ENCODE measurements at regions not wholly inside any gene's neighbourhood (a gene's known extent, or its start where the extent isn't known, plus 50 kb on each side); places are given as distances from the start of the nearest gene placed in this dataset.

DNA sequence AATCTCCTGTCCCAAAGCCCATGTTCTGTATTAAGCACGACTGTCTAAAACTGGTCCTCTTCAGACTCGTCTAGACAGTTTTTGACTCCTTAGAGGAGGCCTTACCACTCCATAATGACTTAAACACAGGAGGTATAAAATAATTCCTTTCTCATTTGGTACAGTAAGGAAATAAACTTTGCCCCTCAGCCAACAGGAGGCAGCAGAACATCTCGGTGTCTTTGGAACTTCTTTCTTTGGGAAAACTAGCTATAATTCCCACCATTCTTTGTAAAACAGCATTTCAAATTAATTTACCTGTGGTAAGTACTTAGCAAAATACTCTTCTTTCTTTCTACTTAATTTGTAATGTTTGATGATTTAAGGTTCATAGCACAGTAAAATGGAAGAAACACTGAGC lies 292.7 kb upstream of the G2E3 start:
- Mint-ChIP-seq H3K27me3 (ENCODE audit: insufficient read depth, unreplicated experiment) (no peaks in the 10 kb centered on the region), H3K4me1 (ENCODE audit: insufficient read depth, unreplicated experiment) (peaks cover 20% of the 10 kb centered on the region), H3K27ac (ENCODE audit: low read depth, unreplicated experiment) (no peak overlapping the region), H3K36me3 (ENCODE audit: insufficient read depth, unreplicated experiment) (no peaks in the 10 kb centered on the region), H3K9me3 (ENCODE audit: unreplicated experiment) (no peaks in the 10 kb centered on the region), H3K4me3 (ENCODE audit: unreplicated experiment) (no peak overlapping the region)
- ChIA-PET CTCF (interaction anchor here (0.6 to 12.2 kb wide), 6 partner anchors 8 to 717 kb away, joined by 3 to 163 read pairs (median 4); no protein-coding TSS in a partner anchor), POLR2A (interaction anchor here (1.4 kb wide), 1 partner anchor 8 kb away, joined by 4 read pairs; no protein-coding TSS in a partner anchor)
- DNase-seq (ENCODE audit: unreplicated experiment) = no peak
- intact Hi-C loops (cut with micrococcal nuclease) = no loop called here
- no TSS peak for BruUV-seq (replicated peaks)
- TF ChIP-seq, protein P1, sequence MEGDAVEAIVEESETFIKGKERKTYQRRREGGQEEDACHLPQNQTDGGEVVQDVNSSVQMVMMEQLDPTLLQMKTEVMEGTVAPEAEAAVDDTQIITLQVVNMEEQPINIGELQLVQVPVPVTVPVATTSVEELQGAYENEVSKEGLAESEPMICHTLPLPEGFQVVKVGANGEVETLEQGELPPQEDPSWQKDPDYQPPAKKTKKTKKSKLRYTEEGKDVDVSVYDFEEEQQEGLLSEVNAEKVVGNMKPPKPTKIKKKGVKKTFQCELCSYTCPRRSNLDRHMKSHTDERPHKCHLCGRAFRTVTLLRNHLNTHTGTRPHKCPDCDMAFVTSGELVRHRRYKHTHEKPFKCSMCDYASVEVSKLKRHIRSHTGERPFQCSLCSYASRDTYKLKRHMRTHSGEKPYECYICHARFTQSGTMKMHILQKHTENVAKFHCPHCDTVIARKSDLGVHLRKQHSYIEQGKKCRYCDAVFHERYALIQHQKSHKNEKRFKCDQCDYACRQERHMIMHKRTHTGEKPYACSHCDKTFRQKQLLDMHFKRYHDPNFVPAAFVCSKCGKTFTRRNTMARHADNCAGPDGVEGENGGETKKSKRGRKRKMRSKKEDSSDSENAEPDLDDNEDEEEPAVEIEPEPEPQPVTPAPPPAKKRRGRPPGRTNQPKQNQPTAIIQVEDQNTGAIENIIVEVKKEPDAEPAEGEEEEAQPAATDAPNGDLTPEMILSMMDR (IDR thresholded peaks at IDR 0.05; ENCODE audit: unreplicated experiment) = no peak

DNA sequence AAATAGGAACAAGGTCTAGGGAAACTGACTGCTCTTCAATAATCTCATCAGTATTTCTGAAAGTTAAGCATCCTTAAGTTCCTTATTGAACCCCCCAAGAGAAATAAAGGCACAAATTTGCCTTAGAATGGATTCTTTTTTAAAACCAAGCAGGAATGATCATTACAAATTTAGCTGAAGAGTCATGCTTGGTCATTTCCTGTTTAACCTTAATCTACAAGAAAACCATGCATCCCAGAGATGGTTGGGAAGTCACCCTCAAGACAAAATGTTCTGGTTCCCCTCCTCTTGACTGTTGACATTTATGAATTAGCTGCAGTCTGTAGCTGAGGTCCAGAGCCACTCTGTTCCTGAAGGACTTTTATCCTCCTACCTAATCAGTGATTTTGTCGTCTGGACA lies 291.8 kb upstream of the G2E3 start:
- Mint-ChIP-seq H3K36me3 (ENCODE audit: insufficient read depth, unreplicated experiment) (no peaks in the 10 kb centered on the region), H3K9me3 (ENCODE audit: unreplicated experiment) (no peaks in the 10 kb centered on the region), H3K4me3 (ENCODE audit: unreplicated experiment) (no peak overlapping the region), H3K27me3 (ENCODE audit: insufficient read depth, unreplicated experiment) (no peaks in the 10 kb centered on the region), H3K4me1 (ENCODE audit: insufficient read depth, unreplicated experiment) (peaks cover 20% of the 10 kb centered on the region), H3K27ac (ENCODE audit: low read depth, unreplicated experiment) (peak overlapping the region; percentile 29)
- DNase-seq (ENCODE audit: unreplicated experiment) = peak; percentile 21
- ChIA-PET CTCF (interaction anchor here (0.6 to 12.2 kb wide), 6 partner anchors 14 to 176 kb away, joined by 3 to 163 read pairs (median 4); no protein-coding TSS in a partner anchor), POLR2A (interaction anchor here (1.4 kb wide), 1 partner anchor 8 kb away, joined by 4 read pairs; no protein-coding TSS in a partner anchor)
- TF ChIP-seq, protein P1 (IDR thresholded peaks at IDR 0.05; ENCODE audit: unreplicated experiment) = no peak
- intact Hi-C loops (cut with micrococcal nuclease) = no loop called here
- no TSS peak for BruUV-seq (replicated peaks)

DNA sequence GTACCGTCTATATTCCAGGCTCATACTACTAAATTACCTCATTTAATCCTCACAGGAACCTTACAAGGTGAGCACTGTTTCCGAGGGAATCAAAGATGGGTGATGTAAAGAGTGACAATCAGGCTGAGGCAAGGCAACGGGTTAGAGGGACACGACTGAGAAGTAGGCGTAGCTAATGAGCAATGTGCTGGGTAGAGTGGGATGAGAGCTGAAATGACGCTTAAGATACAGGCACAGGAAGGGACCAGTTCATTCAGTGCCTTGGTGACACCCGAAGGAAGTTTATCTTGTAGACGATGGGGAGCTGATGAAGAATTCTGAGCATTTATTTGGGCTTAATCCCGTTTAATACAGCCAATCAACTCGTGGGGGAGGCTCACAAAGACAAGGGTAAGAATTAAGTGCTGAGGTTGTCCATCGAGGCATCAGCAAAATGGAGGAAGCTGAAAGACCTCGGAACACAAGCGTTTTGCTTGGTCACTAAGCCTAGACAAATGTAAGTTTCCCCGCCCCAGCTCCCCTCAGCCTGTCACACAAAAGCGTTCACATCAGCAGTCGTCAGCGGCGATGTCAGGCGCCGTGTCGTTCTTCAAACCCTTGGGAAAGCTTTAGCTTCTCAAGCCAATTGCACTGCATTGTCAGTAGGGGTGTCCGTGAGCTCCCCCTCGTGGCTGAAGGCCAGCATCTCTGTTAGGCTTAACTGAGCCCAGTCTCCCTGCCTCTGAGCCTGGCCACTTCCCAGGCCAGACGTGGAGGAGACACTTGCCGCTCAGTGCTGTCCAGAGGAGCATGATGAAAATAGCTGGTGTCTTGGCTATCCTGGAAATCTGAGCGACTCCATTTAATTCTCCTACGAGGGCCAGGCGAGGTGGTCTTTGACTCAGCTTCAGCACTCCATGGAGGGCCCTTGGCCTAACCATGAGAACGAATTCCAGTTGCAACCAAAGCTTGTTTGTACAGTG lies 288.5 kb upstream of the G2E3 start:
- BruUV-seq (replicated peaks) = no TSS peak
- Mint-ChIP-seq H3K4me1 (ENCODE audit: insufficient read depth, unreplicated experiment) (peaks cover 20% of the 10 kb centered on the region), H3K9me3 (ENCODE audit: unreplicated experiment) (no peaks in the 10 kb centered on the region), H3K4me3 (ENCODE audit: unreplicated experiment) (peak overlapping the region; percentile 2), H3K27ac (ENCODE audit: low read depth, unreplicated experiment) (peak overlapping the region; percentile 40), H3K36me3 (ENCODE audit: insufficient read depth, unreplicated experiment) (no peaks in the 10 kb centered on the region), H3K27me3 (ENCODE audit: insufficient read depth, unreplicated experiment) (no peaks in the 10 kb centered on the region)
- peak; percentile 90 for DNase-seq (ENCODE audit: unreplicated experiment)
- TF ChIP-seq, protein P1 (IDR thresholded peaks at IDR 0.05; ENCODE audit: unreplicated experiment) = peak; percentile 80
- intact Hi-C loops (cut with micrococcal nuclease) = loop anchor here (1.0 to 10.0 kb wide), 5 partner anchors 47 to 723 kb away; partner anchors contain the start of gene PRKD1
- POLR2A ChIA-PET = interaction anchor here (0.6 to 1.7 kb wide), 12 partner anchors 8 to 640 kb away, joined by 3 to 6 read pairs (median 4); no protein-coding TSS in a partner anchor
- CTCF ChIA-PET = interaction anchor here (0.5 to 12.2 kb wide), 63 partner anchors 8 to 1740 kb away, joined by 3 to 163 read pairs (median 4); no protein-coding TSS in a partner anchor

DNA sequence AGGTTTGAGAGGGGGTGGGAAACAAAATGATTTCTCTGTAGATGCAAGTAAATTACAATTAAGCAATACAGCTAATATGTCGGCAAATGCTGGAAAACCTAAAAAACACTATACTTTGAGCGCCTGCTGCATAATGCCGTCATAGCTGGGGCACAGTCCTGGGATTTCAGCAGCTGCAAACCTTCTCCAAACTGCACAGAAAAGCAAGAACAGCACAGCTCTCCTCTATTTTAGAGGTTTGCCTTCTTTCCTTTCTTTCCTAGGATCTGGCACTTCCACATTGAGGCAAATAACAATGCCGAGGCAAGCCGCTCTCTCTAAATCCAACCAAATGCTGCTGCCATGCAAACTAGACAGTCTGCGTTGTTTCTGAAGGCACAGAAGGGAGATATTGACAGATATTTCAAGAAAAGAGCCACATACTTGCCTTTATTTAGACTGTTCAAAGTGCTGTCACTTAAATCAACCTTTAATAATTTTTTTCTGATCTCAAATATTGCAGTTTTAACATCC lies 287.1 kb upstream of the G2E3 start:
- Mint-ChIP-seq H3K27me3 (ENCODE audit: insufficient read depth, unreplicated experiment) (no peaks in the 10 kb centered on the region), H3K4me3 (ENCODE audit: unreplicated experiment) (no peak overlapping the region), H3K36me3 (ENCODE audit: insufficient read depth, unreplicated experiment) (no peaks in the 10 kb centered on the region), H3K27ac (ENCODE audit: low read depth, unreplicated experiment) (no peak overlapping the region), H3K9me3 (ENCODE audit: unreplicated experiment) (no peaks in the 10 kb centered on the region), H3K4me1 (ENCODE audit: insufficient read depth, unreplicated experiment) (peaks cover 19% of the 10 kb centered on the region)
- ChIA-PET CTCF (interaction anchor here (0.6 to 12.2 kb wide), 16 partner anchors 12 to 721 kb away, joined by 3 to 163 read pairs (median 12); no protein-coding TSS in a partner anchor), POLR2A (interaction anchor here (0.8 to 1.7 kb wide), 7 partner anchors 13 to 161 kb away, joined by 3 to 6 read pairs (median 3); no protein-coding TSS in a partner anchor)
- TF ChIP-seq, protein P1 (IDR thresholded peaks at IDR 0.05; ENCODE audit: unreplicated experiment) = no peak
- intact Hi-C loops (cut with micrococcal nuclease) = loop anchor here (2.0 to 10.0 kb wide), 4 partner anchors 57 to 725 kb away; partner anchors contain the start of gene PRKD1
- DNase-seq (ENCODE audit: unreplicated experiment) = no peak
- no TSS peak for BruUV-seq (replicated peaks)
